Erythroblast (primary cell): ENCODE measurements at regions not wholly inside any gene's neighbourhood (a gene's known extent, or its start where the extent isn't known, plus 50 kb on each side); places are given as distances from the start of the nearest gene placed in this dataset.

Source experiments
- GATA1 ChIP-seq: IDR thresholded peaks from 2 replicates; pipeline ENCODE4 v1.6.1; 2011; ENCODE audit warnings: low read depth, mild to moderate bottlenecking, control low read depth, low read length, moderate library complexity
- POLR2A ChIP-seq: IDR thresholded peaks from 2 replicates; pipeline ENCODE4 v1.6.1; 2011; ENCODE audit warnings: mild to moderate bottlenecking, low read length

DNA sequence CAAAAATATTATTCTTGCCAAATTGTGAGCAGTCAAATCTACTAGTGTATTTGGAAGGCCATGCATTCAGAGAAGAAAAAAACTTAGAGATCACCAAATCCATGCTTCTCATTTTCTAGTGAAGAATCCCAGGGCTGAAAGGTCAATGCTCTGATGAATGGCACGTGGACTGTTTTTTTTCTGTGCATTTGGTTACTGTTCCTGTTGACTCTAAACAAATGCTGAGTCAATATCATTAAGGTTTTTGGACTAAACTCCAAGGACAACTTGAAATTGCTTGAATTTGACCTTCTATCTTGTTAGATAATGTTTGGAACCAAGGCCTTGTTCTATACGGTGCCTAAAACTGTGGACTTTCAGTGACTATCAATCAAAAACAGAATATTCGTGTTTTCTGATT is 142.2 kb downstream of the OSTF1 start:
- TF ChIP-seq POLR2A, result no peak
- TF ChIP-seq GATA1, result no peak
